IgD-negative memory B cell (primary cell): ENCODE measurements at regions not wholly inside any gene's neighbourhood (a gene's known extent, or its start where the extent isn't known, plus 50 kb on each side); places are given as distances from the start of the nearest gene placed in this dataset.

Source experiments
- H3K27ac Mint-ChIP-seq, 3 donors: one replicate each; pipeline ENCODE4 v1.8.0; 2020 to 2022; ENCODE audit warnings: mild to moderate bottlenecking in 3 of 3, mixed read lengths in 3 of 3, moderate library complexity in 1 of 3
- H3K27me3 Mint-ChIP-seq: one replicate; pipeline ENCODE4 v1.8.0; 2021; ENCODE audit warnings: mixed read lengths
- H3K36me3 Mint-ChIP-seq: one replicate; pipeline ENCODE4 v1.8.0; 2020; ENCODE audit warnings: mild to moderate bottlenecking, mixed read lengths
- H3K4me1 Mint-ChIP-seq, 3 donors: one replicate each; pipeline ENCODE4 v1.8.0; 2020 to 2022; ENCODE audit warnings: mixed read lengths in 3 of 3, mild to moderate bottlenecking in 1 of 3
- H3K4me3 Mint-ChIP-seq, 4 donors: one replicate each; pipeline ENCODE4 v1.8.0; 2020 to 2022; ENCODE audit warnings: mild to moderate bottlenecking in 4 of 4, mixed read lengths in 4 of 4, moderate library complexity in 3 of 4
- H3K9me3 Mint-ChIP-seq, 3 donors: one replicate each; pipeline ENCODE4 v1.8.0; 2020 to 2021; ENCODE audit warnings: mixed read lengths in 3 of 3, mild to moderate bottlenecking in 1 of 3

DNA sequence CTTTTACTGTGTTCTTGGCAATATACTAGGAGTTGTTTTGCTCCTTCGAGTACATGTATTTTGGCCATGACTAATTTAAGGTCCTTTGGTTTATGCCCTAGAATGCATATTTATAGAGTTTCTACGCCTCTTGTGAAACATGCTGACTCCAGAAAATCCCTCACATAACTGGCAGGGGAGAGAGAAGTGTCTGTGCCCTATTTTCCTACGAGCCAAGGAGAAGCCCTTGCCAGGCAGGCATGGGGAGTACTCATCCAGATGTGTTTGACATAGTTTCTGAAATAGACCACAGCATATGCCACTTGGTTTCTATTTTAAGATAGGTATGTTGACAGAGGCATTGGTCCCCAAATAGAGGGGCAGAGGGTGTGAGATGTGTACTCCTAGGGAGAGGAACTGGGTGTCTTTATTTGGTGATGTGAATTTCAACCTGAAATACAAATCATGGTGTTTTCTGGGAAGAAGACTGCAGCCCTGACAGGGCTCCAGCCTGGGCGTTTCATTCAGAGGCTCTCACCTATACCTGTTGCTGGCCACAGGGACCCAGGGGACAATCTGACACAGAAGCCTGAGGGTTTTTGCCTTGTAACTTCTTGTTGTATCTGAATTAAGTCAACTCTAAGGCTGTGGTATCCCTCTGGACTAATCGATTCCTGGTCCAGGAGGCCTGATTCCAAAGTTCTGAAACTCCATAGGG lies 267.8 kb upstream of the C2CD4B start:
- no peak overlapping the region for H3K4me3 Mint-ChIP-seq
- H3K27me3 Mint-ChIP-seq = no peaks in the 10 kb centered on the region
- no peak overlapping the region for H3K27ac Mint-ChIP-seq
- no peaks in the 10 kb centered on the region for H3K4me1 Mint-ChIP-seq
- no peaks in the 10 kb centered on the region for H3K36me3 Mint-ChIP-seq
- no peaks in the 10 kb centered on the region for H3K9me3 Mint-ChIP-seq

GRCh38 chr15:62436235-62436634 lies 271.1 kb upstream of the C2CD4B start:
- H3K36me3 Mint-ChIP-seq = no peaks in the 10 kb centered on the region
- H3K9me3 Mint-ChIP-seq = no peaks in the 10 kb centered on the region
- no peaks in the 10 kb centered on the region for H3K4me1 Mint-ChIP-seq
- no peaks in the 10 kb centered on the region for H3K27me3 Mint-ChIP-seq
- H3K27ac Mint-ChIP-seq = no peak overlapping the region
- H3K4me3 Mint-ChIP-seq = no peak overlapping the region

DNA sequence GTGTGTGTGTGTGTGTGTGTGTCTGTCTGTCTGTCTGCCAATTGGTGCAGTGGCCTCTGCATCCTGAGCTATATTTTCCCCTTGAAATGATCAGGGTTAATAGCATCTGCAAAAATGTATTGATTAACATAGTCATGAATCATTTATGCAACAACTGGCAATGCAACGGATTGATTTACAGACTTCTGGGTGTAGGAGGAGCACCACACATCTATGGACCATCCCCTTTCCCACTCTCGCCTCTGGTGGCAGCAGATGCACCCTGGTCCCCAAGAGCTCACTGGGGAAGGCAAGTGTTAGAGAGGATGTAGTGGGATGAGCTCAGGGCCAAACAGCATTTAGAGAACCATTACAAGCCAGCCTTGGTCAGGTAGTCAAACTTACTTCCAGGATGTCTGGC lies 272.7 kb upstream of the C2CD4B start:
- Mint-ChIP-seq H3K4me1 (no peaks in the 10 kb centered on the region), H3K9me3 (no peaks in the 10 kb centered on the region), H3K36me3 (no peaks in the 10 kb centered on the region), H3K27ac (no peak overlapping the region), H3K27me3 (no peaks in the 10 kb centered on the region), H3K4me3 (no peak overlapping the region)

GRCh38 chr15:62439543-62440016 lies 274.5 kb upstream of the C2CD4B start:
- no peaks in the 10 kb centered on the region for H3K36me3 Mint-ChIP-seq
- no peak overlapping the region for H3K27ac Mint-ChIP-seq
- no peaks in the 10 kb centered on the region for H3K9me3 Mint-ChIP-seq
- no peaks in the 10 kb centered on the region for H3K4me1 Mint-ChIP-seq
- no peaks in the 10 kb centered on the region for H3K27me3 Mint-ChIP-seq
- no peak overlapping the region for H3K4me3 Mint-ChIP-seq

DNA sequence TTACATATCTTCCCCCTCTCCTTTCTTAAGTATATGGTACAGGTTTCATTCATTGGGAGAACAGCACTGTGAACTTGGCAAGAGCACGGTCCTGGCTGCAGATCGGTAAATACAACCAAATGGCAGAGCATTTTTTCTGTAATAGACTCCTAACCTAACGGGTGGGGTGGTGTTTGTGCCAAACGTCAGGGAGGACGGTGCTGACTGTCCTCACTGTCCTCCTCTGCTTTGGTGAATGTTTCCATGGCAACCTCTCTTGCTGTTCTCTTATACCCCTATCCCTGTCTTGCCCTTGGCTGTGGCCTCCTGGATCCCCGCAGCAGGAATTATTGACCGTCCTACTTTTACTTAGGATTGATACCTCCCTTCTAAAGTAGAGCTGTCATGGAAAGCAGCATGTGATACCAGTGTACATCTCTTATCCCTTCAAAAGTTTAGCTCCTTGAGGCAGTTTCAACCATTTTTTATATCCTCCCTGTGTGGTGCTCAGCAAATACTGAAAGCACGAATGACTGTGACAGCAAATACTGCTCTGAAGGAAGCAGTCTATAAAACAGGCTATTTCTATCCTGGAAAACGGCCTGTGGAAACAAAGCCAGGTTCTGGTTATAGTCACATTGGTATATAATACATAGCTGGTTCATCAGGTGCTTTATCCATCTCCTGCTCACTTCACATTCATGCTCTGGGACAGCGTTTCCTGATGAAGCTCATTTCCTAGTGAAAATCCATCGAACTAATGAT lies 275.4 kb upstream of the C2CD4B start:
- H3K4me3 Mint-ChIP-seq = no peak overlapping the region
- H3K4me1 Mint-ChIP-seq = no peaks in the 10 kb centered on the region
- no peak overlapping the region for H3K27ac Mint-ChIP-seq
- no peaks in the 10 kb centered on the region for H3K9me3 Mint-ChIP-seq
- no peaks in the 10 kb centered on the region for H3K36me3 Mint-ChIP-seq
- no peaks in the 10 kb centered on the region for H3K27me3 Mint-ChIP-seq

- Mint-ChIP-seq H3K4me3 (no peak overlapping the region), H3K4me1 (no peaks in the 10 kb centered on the region), H3K27me3 (no peaks in the 10 kb centered on the region), H3K36me3 (no peaks in the 10 kb centered on the region), H3K27ac (no peak overlapping the region), H3K9me3 (peaks cover 0 to 2% (median 0%) of the 10 kb centered on the region in 3 donors)
Measured at GRCh38 chr15:62444104-62445022, 279.3 kb upstream of the C2CD4B start.

- Mint-ChIP-seq H3K27ac (no peak overlapping the region), H3K27me3 (no peaks in the 10 kb centered on the region), H3K4me3 (no peak overlapping the region), H3K4me1 (no peaks in the 10 kb centered on the region), H3K9me3 (peaks cover 0 to 3% (median 0%) of the 10 kb centered on the region in 3 donors), H3K36me3 (no peaks in the 10 kb centered on the region)
Measured at GRCh38 chr15:62445244-62445643, 280.2 kb upstream of the C2CD4B start.

GRCh38 chr15:62446984-62447383 lies 281.9 kb upstream of the C2CD4B start:
- Mint-ChIP-seq H3K4me3 (no peak overlapping the region), H3K36me3 (no peaks in the 10 kb centered on the region), H3K4me1 (no peaks in the 10 kb centered on the region)

GRCh38 chr15:62447742-62448141 lies 282.7 kb upstream of the C2CD4B start:
- H3K27ac Mint-ChIP-seq = no peak overlapping the region

More at GRCh38 chr15:62446984-62447383, 281.9 kb upstream of the C2CD4B start:
- H3K9me3 Mint-ChIP-seq = peaks cover 0 to 3% (median 0%) of the 10 kb centered on the region in 3 donors
- no peak overlapping the region for H3K27ac Mint-ChIP-seq
- H3K27me3 Mint-ChIP-seq = peaks cover 1% of the 10 kb centered on the region

GRCh38 chr15:62449638-62450037 lies 284.6 kb upstream of the C2CD4B start:
- H3K36me3 Mint-ChIP-seq = no peaks in the 10 kb centered on the region
- no peak overlapping the region for H3K4me3 Mint-ChIP-seq
- peaks cover 0 to 3% (median 0%) of the 10 kb centered on the region in 3 donors for H3K9me3 Mint-ChIP-seq
- no peaks in the 10 kb centered on the region for H3K4me1 Mint-ChIP-seq
- peaks cover 3% of the 10 kb centered on the region for H3K27me3 Mint-ChIP-seq
- H3K27ac Mint-ChIP-seq = no peak overlapping the region

More at GRCh38 chr15:62447742-62448141, 282.7 kb upstream of the C2CD4B start:
- Mint-ChIP-seq H3K36me3 (no peaks in the 10 kb centered on the region), H3K4me3 (no peak overlapping the region), H3K27me3 (peaks cover 3% of the 10 kb centered on the region), H3K9me3 (peaks cover 0 to 3% (median 0%) of the 10 kb centered on the region in 3 donors), H3K4me1 (no peaks in the 10 kb centered on the region)

DNA sequence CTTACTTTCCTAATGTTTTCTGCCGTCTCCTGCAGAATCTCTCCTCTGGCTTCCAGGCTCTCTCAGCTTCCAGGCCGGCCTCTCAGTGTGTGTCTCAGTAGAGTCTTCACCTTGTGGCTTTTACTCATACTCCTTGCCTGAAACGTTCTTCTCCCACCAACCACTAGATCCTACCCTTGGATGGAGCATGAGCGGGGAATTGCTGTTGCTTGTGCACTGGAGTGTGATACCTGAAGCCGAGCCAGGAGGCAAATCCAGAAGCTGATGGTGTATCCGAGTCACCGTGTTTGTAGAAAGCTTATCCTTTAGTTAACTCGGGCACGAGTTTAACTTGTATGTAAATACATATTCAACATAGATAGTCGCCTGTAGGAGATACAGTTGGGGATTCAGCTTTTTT lies 285.0 kb upstream of the C2CD4B start:
- Mint-ChIP-seq H3K36me3 (no peaks in the 10 kb centered on the region), H3K4me3 (no peak overlapping the region), H3K9me3 (peaks cover 0 to 3% (median 0%) of the 10 kb centered on the region in 3 donors), H3K4me1 (no peaks in the 10 kb centered on the region), H3K27ac (no peak overlapping the region), H3K27me3 (peaks cover 3% of the 10 kb centered on the region)

GRCh38 chr15:62452026-62452425 lies 286.9 kb upstream of the C2CD4B start:
- peaks cover 3% of the 10 kb centered on the region for H3K27me3 Mint-ChIP-seq
- no peak overlapping the region for H3K4me3 Mint-ChIP-seq
- peak overlapping the region in 1 of 3 donors; percentile 55 for H3K27ac Mint-ChIP-seq
- H3K9me3 Mint-ChIP-seq = peaks cover 0 to 3% (median 0%) of the 10 kb centered on the region in 3 donors
- no peaks in the 10 kb centered on the region for H3K4me1 Mint-ChIP-seq
- H3K36me3 Mint-ChIP-seq = no peaks in the 10 kb centered on the region

GRCh38 chr15:62452667-62453066 lies 287.6 kb upstream of the C2CD4B start:
- Mint-ChIP-seq H3K36me3 (no peaks in the 10 kb centered on the region), H3K27me3 (peaks cover 3% of the 10 kb centered on the region), H3K27ac (no peak overlapping the region), H3K9me3 (peaks cover 0 to 1% (median 0%) of the 10 kb centered on the region in 3 donors), H3K4me3 (no peak overlapping the region), H3K4me1 (no peaks in the 10 kb centered on the region)

- peaks cover 0 to 1% (median 0%) of the 10 kb centered on the region in 3 donors for H3K9me3 Mint-ChIP-seq
- no peaks in the 10 kb centered on the region for H3K4me1 Mint-ChIP-seq
- no peak overlapping the region for H3K4me3 Mint-ChIP-seq
- H3K27me3 Mint-ChIP-seq = peaks cover 3% of the 10 kb centered on the region
- H3K36me3 Mint-ChIP-seq = no peaks in the 10 kb centered on the region
- H3K27ac Mint-ChIP-seq = no peak overlapping the region
Measured at GRCh38 chr15:62453375-62453774, 288.3 kb upstream of the C2CD4B start.

GRCh38 chr15:62453981-62454380 lies 288.9 kb upstream of the C2CD4B start:
- Mint-ChIP-seq H3K36me3 (no peaks in the 10 kb centered on the region), H3K4me3 (peak overlapping the region in 1 of 4 donors; percentile 53), H3K27ac (no peak overlapping the region), H3K9me3 (peaks cover 0 to 1% (median 0%) of the 10 kb centered on the region in 3 donors), H3K4me1 (no peaks in the 10 kb centered on the region), H3K27me3 (peaks cover 3% of the 10 kb centered on the region)
